Activated T-cell treated with anti-CD3 and anti-CD28 coated beads, Interleukin-2, amount 50 U/mL, for 48 hours (primary cell): ENCODE measurements at regions not wholly inside any gene's neighbourhood (a gene's known extent, or its start where the extent isn't known, plus 50 kb on each side); places are given as distances from the start of the nearest gene placed in this dataset.

Experiments used
- DNase-seq, 2 experiments: peaks; one replicate each; pipeline ENCODE4 v3.0.0-alpha.2; 2020

DNA sequence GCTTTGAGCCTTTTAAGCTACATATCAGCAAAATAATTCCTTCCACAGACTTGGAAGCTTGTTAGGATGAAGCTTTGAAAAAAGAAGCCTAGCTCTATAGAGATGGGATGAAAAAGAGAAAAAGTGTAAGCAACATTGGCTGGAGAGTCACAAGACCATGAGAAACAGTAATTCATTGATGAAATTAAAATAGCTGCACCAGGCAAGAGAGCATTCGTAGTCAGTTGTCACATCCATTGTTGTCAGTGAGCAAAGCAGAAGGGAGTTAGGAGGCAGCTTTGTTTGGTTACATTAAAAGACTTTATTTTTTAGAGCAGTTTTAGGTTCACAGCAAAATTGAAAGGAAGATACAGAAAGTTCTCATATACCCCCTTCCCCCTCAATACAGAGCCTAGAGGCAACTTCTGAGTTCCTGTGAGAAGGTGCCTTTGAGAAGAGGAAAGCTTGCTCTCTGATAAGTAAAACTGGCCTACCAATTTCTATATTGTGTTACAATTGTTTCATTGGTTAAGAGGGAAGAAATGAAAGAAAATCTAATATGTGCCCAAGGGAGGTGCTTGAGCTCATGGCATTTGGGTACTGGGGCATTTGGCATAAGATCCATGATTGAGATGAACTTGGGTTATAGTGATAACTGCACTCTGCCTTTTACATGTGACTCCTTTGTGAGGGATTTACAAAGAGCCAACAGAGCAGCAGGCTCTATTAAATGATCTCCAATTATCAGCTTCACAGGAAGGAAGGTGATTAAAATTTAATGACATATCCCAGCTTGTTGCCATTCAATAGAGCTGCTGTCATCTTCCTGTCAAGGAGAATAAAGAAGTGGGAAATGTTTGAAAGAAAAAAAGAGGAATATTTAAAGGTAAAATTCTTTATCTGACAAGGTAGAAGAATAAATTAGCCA is 361.3 kb upstream of the TMTC1 start:
- no peak for DNase-seq

DNA sequence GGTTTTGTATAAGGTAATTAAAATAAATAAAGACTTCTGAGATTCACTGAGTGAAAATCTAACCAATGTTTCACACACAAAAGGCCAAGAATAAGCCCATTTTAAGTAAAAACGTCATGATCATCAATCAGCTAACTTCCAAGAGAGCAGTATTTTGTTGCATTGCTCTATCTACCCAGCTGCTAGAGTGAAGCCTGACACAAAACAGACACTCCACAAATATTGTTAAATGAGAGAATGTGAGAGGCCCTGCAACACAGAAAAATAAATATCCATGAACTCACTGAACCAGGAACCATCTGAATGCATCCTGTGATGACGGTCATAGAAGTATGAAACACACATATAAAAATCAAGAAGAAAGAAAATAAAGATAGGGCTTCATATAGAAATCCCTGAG is 358.6 kb upstream of the TMTC1 start:
- DNase-seq, result no peak

DNA sequence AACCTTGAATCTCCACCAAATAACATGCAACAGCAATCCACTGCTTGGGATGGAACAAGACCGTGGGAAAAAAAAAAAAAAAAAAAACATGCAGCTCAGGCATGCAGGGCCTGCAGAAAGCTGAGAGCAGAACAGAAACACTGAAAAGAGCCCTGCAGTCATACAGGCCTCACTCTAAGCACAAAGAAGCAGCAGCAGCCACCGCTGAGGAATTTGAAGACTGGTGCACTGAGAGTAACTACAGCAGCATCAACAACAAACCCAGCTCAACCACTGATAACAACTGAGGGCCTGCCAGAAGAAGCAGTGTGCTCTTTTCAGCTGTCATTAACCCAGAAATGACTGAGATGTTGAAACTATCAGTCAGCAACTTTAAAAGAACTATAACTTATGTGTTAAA is 354.7 kb upstream of the TMTC1 start:
- no peak for DNase-seq

DNA sequence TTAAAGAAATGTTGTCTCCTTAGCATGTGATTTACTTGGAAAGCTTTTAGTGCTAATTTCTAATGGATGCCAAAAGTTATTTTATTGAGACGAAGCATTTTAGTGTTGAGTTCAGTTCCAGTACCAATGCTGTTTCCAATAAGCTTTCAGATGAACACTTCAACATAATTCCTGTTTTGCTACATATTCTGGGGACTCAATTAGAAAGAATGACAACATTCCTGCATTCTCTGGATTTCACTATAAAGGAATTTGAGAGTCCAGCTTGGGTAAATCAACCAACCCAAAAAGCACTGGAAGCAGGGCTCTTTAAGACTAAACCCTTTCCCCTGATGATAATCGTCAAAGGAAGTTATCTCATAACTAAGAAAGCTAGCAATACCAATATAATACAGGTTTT is 353.0 kb upstream of the TMTC1 start:
- DNase-seq, result no peak

DNA sequence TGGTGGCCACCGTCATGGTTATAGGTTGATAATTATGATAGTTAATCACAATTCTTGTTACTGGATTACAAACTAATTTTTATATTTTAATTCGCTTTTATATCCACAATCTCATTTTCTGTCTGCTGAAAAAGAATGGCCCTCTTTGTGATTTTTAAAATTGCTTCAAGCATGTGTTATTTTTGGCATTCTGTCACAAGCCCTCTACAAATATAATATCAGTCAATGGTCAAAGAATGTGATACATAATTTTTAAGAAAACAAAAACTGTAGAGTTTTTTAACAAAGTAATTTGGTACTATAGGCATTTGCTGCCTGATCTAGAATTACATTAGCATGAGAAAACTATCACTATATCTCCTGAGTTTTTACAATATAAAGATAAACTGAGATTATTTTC is 352.0 kb upstream of the TMTC1 start:
- DNase-seq, result no peak

DNA sequence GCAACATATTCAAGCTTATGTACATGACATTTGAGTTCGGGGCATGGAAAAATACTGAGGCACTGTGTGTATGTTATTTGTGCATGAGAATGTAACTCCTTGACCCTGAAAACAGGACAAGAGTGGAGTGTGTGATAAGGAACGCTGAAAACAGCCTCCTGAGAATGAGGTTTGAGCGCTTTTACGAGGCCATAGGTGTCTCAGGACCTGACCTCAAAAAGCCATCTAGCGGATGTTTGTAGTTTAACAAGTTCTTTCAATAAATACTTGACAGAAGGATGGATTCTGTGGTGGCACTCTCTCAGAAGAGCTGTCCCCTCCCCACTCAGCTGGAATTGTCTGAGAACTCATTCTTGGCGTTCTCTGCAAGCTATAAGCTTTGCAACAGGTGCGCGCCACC is 350.5 kb upstream of the TMTC1 start:
- no peak for DNase-seq

DNA sequence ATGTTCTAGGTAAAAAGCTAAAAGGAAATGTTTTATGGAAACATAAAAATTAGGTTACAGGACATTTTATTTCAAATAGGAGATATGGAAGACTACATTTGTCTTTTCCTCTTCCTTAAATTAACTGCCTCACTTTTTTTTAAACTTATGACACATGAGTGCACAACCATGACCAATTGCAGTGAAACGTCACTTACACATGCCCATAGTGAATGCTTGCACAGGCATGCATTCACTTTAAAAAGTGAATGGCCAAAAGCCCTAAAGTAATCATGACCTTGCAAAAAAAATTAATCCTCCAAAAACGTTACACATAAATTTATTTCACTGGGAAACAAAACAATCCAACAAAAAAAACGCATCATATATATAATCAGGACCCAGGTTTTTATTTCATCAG is 343.2 kb upstream of the TMTC1 start:
- no peak for DNase-seq

DNA sequence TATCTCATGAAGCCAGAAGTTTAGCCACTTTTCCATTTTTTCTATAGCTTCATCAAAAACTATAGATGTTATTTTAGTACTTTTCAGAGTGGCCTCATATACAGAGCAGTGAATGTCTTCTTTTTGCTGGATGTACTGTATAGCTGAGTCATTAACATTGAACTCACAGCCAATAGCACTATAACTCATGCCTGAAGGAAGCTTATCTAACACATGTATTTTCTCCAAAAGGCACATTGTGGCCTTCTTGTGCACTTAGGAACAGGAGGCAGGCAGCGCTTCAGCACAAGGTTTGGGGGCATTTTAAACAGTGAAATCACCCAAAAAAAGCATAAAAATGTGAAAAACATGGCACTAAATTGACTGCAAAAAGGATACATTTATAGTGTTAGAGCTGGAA is 336.8 kb upstream of the TMTC1 start:
- no peak for DNase-seq

DNA sequence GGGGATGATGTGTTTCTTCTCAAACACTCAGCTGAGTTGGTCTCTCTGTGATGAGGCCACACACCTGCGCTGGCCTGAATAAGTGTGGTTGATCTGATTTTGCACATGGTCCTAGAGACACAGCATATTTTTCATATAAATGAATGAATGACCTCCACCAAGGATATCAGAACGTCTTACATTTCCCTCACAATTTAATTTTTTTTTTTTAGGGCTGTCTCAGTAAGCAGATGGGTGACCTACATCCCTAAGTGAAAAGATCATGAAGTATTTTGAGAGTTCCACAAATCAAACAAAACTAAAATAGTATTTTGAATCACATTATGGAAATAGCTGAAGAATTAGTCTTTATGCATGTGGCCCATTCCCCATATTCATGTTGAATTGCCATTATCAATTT is 333.7 kb upstream of the TMTC1 start:
- DNase-seq, result no peak

DNA sequence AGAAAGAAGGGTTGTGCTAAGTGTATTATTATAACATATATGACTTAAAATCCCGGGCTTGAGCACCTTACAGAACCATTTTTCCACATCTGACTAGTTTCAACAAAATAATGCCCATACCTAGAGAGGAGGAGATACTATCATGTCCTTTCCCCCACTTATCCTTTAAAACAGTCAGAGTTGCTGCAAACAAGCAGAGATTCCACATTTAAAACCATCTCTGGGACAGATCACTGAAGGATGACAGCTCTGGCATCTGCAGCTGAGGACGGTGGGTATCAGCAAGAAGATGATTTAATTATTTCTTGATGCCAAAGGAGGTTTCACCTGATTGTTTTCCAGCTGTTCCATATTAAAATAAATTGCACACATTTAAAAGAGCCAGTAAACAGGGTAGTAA is 328.0 kb upstream of the TMTC1 start:
- no peak for DNase-seq

DNA sequence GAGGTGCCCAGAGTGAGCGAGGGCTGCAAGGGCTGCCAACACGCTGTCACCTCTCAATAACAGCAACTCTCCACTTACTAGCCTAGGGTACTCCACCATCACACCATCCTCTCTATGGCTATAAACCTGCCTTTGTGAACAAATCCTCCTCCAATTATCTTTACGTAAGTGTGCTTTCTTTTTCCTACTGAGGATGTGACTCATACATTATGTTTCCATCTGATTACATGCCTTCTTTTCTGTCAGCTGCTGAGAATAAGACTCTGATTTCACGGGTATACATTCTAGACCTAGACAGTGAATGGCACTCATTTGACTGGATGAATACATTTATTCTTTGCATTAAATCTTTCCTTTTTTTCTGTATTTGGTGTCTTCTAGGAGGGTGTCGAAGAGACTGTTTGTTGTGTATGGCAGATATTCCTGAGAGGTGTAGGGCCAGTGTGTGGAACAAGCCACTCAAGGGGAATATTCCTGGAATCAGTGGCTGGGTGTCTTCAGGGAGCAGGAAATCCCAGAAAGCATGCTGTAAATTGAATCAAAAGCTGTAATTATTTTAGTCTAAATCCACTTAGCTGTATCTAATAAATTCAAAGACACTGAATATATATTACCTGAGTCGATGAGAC is 327.3 kb upstream of the TMTC1 start:
- DNase-seq, result no peak

DNA sequence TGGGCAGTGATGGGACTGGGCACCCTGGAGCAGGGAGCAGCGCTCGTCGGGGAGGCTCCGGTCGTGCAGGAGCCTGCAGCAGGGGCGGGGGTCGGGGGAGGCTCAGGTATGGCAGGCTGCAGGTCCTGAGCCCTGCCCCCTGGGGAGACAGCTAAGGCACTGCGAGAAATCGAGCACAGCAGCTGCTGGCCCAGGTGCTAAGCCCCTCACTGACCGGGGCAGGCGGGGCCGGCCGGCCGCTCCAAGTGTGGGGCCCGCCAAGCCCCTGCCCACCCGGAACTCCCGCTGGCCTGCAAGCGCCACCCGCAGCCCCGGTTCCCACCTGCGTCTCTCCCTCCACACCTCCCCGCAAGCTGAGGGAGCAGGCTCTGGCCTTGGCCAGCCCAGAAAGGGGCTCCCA is 326.8 kb upstream of the TMTC1 start:
- DNase-seq, result no peak

DNA sequence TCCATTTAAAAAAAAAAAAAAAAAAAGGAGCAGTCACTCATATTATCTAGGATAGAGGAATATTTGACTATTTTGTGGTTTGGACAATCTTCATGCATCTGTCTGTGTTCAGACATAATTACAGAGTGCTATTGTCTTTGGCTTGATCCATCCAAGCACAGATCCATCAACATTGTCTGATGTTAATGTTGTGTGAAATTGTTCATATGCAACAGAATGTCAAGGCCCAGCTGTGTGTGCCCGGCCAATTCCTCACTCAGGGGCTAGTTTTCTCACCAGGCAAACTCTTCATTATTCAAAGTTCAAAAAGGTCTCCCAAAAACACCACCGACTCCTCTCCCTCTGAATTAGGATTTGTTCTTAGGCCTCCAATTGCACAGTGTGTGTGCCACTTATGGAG is 324.9 kb upstream of the TMTC1 start:
- DNase-seq, result no peak

DNA sequence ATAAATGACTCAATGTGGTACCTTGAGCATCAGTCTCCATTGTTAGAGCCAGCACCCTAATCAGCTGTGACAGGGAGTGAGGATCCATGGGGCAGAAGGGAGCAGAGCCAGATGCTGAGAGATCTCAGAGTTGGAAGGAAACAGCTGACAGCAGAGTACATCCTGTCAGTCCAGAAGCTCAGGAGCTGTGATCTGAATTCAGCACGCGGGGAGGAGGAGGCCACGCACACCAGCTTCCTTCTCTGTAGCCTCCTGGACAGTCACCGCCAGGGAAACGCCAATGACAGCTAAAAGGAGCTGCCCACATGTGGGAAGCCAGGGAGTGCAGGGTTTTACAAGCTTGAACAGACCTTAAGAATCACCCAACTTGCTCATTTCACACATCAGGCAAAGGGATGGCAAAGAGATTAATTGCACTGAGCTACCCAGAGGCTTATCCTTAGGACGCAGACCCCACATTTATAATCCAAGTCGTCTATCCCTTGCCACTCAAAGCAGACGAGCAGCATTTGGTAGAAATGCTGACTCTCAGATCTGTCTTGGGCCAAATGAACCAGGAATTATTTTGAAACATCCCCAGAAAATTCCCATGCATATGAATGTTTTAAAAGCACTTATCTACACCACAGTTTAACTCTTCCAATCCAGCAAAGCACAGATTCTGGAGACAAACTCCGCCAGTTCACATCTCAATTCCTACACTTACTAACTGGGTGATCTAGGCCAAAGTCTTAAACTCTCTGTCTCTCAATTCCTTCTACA is 322.6 kb upstream of the TMTC1 start:
- DNase-seq, result no peak

DNA sequence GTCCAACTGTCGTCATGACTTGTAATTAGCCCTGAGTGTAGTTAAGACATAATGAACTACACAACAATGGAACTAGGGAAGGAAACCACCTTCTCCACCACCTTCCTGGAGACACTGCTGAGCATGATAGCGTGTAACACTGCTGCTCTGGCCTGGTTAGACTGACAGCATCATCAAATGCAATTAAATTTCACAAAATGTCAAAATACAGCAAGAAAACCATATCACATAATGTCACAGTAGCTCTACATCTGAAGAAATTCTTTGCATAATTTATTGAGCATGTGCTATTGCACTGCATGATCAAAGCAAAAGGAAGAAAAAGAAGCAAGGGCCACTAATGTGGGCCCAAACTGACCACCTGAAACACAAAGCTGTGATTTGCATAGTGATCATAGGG is 321.8 kb upstream of the TMTC1 start:
- no peak for DNase-seq

DNA sequence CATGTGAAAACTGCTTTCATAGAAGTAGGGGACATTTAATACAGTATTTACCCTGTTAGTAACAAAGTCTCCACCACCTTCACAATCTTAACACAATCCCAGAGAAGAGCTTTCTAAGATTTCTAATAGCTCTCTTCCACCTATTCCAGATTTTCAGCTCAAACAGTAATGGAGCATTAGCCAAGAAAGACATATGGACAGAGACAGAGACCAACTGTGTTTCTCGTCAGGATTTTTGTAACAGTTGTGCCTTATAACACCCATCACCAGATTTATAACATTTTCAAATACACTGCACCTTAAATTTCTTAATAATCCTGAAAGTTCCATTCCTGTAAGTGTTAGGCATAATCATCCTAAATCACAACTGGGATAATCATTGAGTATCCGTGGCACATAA is 321.2 kb upstream of the TMTC1 start:
- no peak for DNase-seq

DNA sequence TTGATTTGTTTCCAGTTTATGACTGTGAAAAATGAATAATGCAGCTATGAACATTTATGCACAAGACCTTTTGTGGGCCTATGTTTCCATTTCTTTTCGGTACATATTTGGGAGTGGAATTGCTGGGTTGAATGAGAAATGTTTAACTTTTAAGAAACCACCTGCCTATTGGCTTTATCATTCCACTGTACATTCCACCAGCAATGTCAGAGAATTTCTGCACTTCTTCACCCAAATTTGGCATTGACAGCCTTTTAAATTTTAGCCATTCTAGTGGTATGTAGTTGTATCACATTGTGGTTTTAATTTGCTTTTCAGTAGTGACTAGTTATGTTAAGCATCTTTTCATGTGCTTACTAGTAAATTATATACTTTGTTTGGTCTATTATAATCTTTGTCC is 317.0 kb upstream of the TMTC1 start:
- no peak for DNase-seq

DNA sequence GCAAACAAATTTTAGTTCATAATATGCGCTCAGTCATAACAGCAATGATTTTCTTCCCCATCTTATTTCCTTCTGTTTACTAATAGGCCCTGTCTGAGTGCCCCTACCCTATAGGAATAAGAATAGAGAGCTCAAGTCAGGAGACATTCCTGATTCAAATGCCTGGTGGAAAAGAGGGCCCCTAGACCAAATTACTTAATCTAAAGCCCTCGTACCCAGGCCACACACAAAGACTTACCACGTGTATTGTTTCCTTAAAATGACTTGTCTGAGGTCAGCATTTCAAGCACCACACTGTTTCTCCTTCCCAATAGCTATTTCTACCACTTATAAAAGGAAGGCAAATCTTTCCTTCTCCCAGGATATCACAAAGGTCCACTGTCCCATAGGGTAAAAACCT is 314.9 kb upstream of the TMTC1 start:
- no peak for DNase-seq

DNA sequence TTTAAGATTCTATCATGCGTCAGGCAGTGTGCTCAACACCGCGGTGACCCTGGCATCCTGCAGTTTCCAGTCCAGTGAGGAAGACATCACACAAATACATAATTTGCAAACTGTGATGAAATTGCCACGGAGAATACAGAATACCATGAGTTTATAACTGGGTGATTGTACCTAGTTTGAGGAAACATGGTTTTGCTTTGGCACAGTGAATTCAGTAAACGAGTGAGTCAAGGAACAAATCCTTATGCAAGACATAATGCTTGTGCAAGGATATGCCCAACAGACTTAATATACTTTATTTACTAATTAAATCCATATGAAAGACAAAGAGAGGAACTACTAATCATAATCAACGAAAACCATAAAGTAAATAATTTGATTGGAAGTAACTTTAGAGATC is 311.8 kb upstream of the TMTC1 start:
- DNase-seq, result no peak

DNA sequence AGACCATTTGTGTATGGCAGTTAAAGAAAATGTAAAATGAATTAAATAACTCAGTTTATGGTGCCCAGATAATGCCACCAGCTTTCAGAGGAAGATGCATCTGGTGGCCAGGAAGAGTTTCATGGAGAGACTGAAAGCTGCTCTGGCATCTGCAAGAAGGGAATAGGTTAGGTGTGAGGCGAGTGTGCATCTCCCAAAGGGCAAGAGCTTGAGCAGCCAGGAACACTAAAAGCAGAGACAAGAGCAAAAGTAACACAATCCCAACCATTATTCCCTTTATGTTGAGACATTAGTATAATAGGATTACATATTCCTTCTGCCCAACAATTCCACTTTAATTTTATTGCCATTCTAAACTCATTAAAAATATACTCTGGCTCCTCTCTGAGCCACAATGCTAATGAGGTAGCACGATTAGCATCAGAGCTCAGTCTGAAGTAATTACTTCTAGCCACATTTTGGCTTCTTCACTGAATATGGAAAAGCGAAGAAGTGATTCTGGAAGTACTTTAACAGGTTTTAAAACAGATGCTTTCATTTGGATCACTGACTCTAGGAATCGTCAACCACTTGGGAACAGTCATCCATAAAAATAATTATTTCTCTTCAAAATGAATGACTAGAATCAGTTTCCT is 309.4 kb upstream of the TMTC1 start:
- DNase-seq, result no peak

DNA sequence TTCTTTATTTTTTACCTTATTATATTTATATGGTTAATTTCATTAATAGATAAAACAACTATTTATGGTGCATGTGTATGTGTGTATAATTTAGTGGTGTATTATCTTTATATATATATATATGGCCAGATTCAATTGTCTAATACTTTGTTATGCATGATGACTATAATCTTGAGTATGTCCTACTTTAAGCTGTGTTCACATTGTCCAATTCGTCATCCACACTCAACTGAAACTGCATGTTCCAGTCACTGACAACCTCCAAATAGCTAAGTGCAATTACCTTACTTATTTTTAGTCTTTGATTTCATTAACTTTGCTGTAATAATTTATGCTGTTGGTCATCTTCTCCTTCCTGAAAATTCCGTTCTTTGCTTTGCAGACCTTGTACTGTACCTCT is 306.5 kb upstream of the TMTC1 start:
- no peak for DNase-seq

DNA sequence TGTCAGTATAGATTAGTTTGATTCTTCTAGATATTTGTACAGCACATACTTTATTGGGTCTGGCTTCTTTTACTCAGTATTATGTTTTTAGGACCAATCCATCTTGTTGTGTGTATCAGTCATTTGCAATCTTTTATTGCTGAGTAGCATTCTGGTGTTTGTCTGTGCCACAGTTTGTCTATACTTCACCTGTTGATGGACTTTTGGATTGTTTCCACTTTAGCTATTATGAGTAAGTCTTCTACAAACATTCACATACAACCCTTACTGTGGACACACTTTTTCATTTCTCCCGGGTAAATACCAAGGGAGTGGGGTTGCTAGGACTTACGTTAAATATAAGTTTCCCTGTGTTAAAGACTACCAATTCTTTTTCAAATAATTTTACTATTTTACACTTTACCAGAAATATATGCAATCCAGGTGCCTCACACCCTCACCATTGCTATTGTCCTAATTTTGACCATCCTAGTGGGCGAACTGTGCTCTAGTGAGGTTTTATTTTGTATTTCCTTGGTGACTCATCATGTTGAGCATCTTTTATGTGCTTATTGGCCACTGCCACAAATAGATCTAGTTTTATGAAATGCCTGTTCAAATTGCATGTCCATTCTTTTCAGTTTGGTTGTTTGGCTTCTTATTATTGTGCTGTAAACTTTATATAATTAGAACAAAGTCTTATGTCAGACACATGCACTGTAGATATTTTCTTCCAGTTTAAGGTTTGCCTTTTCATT is 304.7 kb upstream of the TMTC1 start:
- DNase-seq, result no peak

DNA sequence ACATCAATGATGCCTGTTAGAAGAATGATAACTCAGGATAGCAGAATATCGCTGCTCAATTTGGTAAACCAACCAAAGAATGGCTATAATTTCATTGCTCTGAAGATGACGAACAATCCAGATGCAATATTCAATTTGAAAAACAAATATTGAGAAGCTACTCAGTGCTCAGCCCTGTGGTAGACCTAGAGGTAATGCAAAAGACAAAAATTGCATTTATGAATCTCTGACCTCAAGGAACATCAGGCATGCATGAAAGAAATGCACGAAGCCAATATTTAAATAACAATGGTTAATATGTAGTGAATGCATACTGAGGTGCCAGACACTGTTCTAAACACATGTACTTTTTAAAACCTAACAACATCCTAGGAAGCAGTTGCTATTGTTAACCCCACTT is 298.6 kb upstream of the TMTC1 start:
- no peak for DNase-seq
